ENCODE measurements at regions not wholly inside any gene's neighbourhood (a gene's known extent, or its start where the extent isn't known, plus 50 kb on each side); places are given as distances from the start of the nearest gene placed in this dataset.

- Histone ChIP-seq H2AFZ (ENCODE audit: low read depth, low read length, severe bottlenecking) (no peak overlapping the region), H3K9me2 (replicated peaks; ENCODE audit: insufficient read depth, low read length) (no peaks in the 10 kb centered on the region), H4K20me1 (ENCODE audit: low read depth, low read length) (no peaks in the 10 kb centered on the region), H3K4me2 (ENCODE audit: low read depth, low read length, poor library complexity, severe bottlenecking) (no peak overlapping the region), H3K27me3 (ENCODE audit: low read length) (no peaks in the 10 kb centered on the region), H3K27ac (ENCODE audit: low read depth, low read length) (no peak overlapping the region), H3K4me3 (ENCODE audit: insufficient read depth, low read length, poor library complexity, severe bottlenecking) (no peak overlapping the region), H3K36me3 (ENCODE audit: low read length) (no peaks in the 10 kb centered on the region), H3K9ac (ENCODE audit: low read length) (no peak overlapping the region), H3F3A (ENCODE audit: insufficient read depth) (no peaks in the 10 kb centered on the region), H3K79me2 (ENCODE audit: insufficient read depth, low read length) (no peaks in the 10 kb centered on the region), H3K9me3 (ENCODE audit: insufficient read depth, low read length) (no peaks in the 10 kb centered on the region)
- TF ChIP-seq EZH2phosphoT487 (conservative IDR thresholded peaks at IDR 0.05; ENCODE audit: low read length) (no peak), CTCF (IDR thresholded peaks at IDR 0.05; ENCODE audit: insufficient read depth, low read length, poor library complexity, severe bottlenecking) (no peak)
Measured at GRCh38 chr4:107115185-107115847, 79.2 kb upstream of the DKK2 start.

- Histone ChIP-seq H3K27me3 (ENCODE audit: low read length) (no peaks in the 10 kb centered on the region), H3K4me2 (ENCODE audit: low read depth, low read length, poor library complexity, severe bottlenecking) (no peak overlapping the region), H3K9me2 (replicated peaks; ENCODE audit: insufficient read depth, low read length) (no peaks in the 10 kb centered on the region), H3F3A (ENCODE audit: insufficient read depth) (no peaks in the 10 kb centered on the region), H3K36me3 (ENCODE audit: low read length) (no peaks in the 10 kb centered on the region), H2AFZ (ENCODE audit: low read depth, low read length, severe bottlenecking) (no peak overlapping the region), H3K9me3 (ENCODE audit: insufficient read depth, low read length) (no peaks in the 10 kb centered on the region), H3K27ac (ENCODE audit: low read depth, low read length) (no peak overlapping the region), H4K20me1 (ENCODE audit: low read depth, low read length) (no peaks in the 10 kb centered on the region), H3K79me2 (ENCODE audit: insufficient read depth, low read length) (no peaks in the 10 kb centered on the region), H3K4me3 (ENCODE audit: insufficient read depth, low read length, poor library complexity, severe bottlenecking) (no peak overlapping the region), H3K9ac (ENCODE audit: low read length) (no peak overlapping the region)
- TF ChIP-seq EZH2phosphoT487 (conservative IDR thresholded peaks at IDR 0.05; ENCODE audit: low read length) = no peak
- no peak for TF ChIP-seq CTCF (IDR thresholded peaks at IDR 0.05; ENCODE audit: insufficient read depth, low read length, poor library complexity, severe bottlenecking)
Measured at GRCh38 chr4:107114059-107114458, 77.9 kb upstream of the DKK2 start.

GRCh38 chr4:107098401-107098800 is 62.3 kb upstream of the DKK2 start:
- Histone ChIP-seq H4K20me1 (ENCODE audit: low read depth, low read length) (no peaks in the 10 kb centered on the region), H3F3A (ENCODE audit: insufficient read depth) (no peaks in the 10 kb centered on the region)

More at GRCh38 chr4:107098401-107098800, 62.3 kb upstream of the DKK2 start:
- Histone ChIP-seq H3K36me3 (ENCODE audit: low read length) (no peaks in the 10 kb centered on the region), H3K9ac (ENCODE audit: low read length) (no peak overlapping the region), H3K27me3 (ENCODE audit: low read length) (no peaks in the 10 kb centered on the region), H3K79me2 (ENCODE audit: insufficient read depth, low read length) (no peaks in the 10 kb centered on the region), H3K27ac (ENCODE audit: low read depth, low read length) (no peak overlapping the region), H3K9me2 (replicated peaks; ENCODE audit: insufficient read depth, low read length) (no peaks in the 10 kb centered on the region), H3K9me3 (ENCODE audit: insufficient read depth, low read length) (no peaks in the 10 kb centered on the region), H3K4me2 (ENCODE audit: low read depth, low read length, poor library complexity, severe bottlenecking) (no peak overlapping the region), H2AFZ (ENCODE audit: low read depth, low read length, severe bottlenecking) (no peak overlapping the region), H3K4me3 (ENCODE audit: insufficient read depth, low read length, poor library complexity, severe bottlenecking) (no peak overlapping the region)
- TF ChIP-seq EZH2phosphoT487 (conservative IDR thresholded peaks at IDR 0.05; ENCODE audit: low read length) (no peak), CTCF (IDR thresholded peaks at IDR 0.05; ENCODE audit: insufficient read depth, low read length, poor library complexity, severe bottlenecking) (no peak)

Measured in SU-DHL-6 (cell line).